CD4-positive, CD25-positive, alpha-beta regulatory T cell (primary cell): ENCODE measurements at regions not wholly inside any gene's neighbourhood (a gene's known extent, or its start where the extent isn't known, plus 50 kb on each side); places are given as distances from the start of the nearest gene placed in this dataset.
"Not testable (repeated sequence)": the region's sequence is repeated elsewhere in the genome, so short reads cannot be mapped to it uniquely, and the experiment has no call there.

Experiments
- ATAC-seq, 2 donors: fragments of 150-1000 bp; cut with Tn5 transposase; one replicate each; pipeline ENCODE4 v1.10.0; 2021; ENCODE audit warnings: low read depth in 2 of 2, moderate number of reproducible peaks in 2 of 2, moderate library complexity in 1 of 2
- DNase-seq, 3 donors: peaks; one replicate each; pipeline versions ENCODE4 v3.0.0 to v3.0.0-alpha.2; 2012 to 2022; ENCODE audit warnings: mixed read lengths in 1 of 3
- H3K27ac ChIP-seq: one replicate; pipeline ENCODE4 v1.7.0; 2013; ENCODE audit warnings: mild to moderate bottlenecking, low read length; ENCODE audit not compliant: insufficient read depth, poor library complexity, severe bottlenecking
- H3K27me3 ChIP-seq: one replicate; pipeline ENCODE4 v1.7.0; 2013; ENCODE audit warnings: low read length; ENCODE audit not compliant: control insufficient read depth, insufficient read depth
- H3K36me3 ChIP-seq: one replicate; pipeline ENCODE4 v1.7.0; 2013; ENCODE audit warnings: mild to moderate bottlenecking, low read length, moderate library complexity; ENCODE audit not compliant: control insufficient read depth, insufficient read depth
- H3K4me1 ChIP-seq: 2 replicates; pipeline ENCODE4 v1.7.0; 2013; ENCODE audit warnings: mild to moderate bottlenecking, low read length; ENCODE audit not compliant: insufficient read depth, control insufficient read depth, poor library complexity, severe bottlenecking
- H3K4me3 ChIP-seq: one replicate; pipeline ENCODE4 v1.7.0; 2013; ENCODE audit warnings: low read depth, mild to moderate bottlenecking, low read length, moderate library complexity
- H3K9me3 ChIP-seq, 2 experiments: 1 replicate in 1 of 2; 2 replicates in 1 of 2; pipeline ENCODE4 v1.7.0; 2013; ENCODE audit warnings: low read length in 2 of 2, mild to moderate bottlenecking in 1 of 2, moderate library complexity in 1 of 2; ENCODE audit not compliant: control insufficient read depth in 2 of 2
- H3K27ac Mint-ChIP-seq, 3 donors: one replicate each; pipeline ENCODE4 v1.8.0; 2020 to 2022; ENCODE audit warnings: mild to moderate bottlenecking in 3 of 3, mixed read lengths in 3 of 3, moderate library complexity in 2 of 3
- H3K27me3 Mint-ChIP-seq: one replicate; pipeline ENCODE4 v1.8.0; 2022; ENCODE audit warnings: mild to moderate bottlenecking, mixed read lengths
- H3K36me3 Mint-ChIP-seq: one replicate; pipeline ENCODE4 v1.8.0; 2020; ENCODE audit warnings: mixed read lengths
- H3K4me1 Mint-ChIP-seq, 4 donors: one replicate each; pipeline ENCODE4 v1.8.0; 2020 to 2022; ENCODE audit warnings: mixed read lengths in 4 of 4, mild to moderate bottlenecking in 1 of 4
- H3K4me3 Mint-ChIP-seq, 4 donors: one replicate each; pipeline ENCODE4 v1.8.0; 2020 to 2022; ENCODE audit warnings: mild to moderate bottlenecking in 4 of 4, mixed read lengths in 4 of 4, moderate library complexity in 3 of 4
- H3K9me3 Mint-ChIP-seq, 7 donors: one replicate each; pipeline ENCODE4 v1.8.0; 2020 to 2022; ENCODE audit warnings: mixed read lengths in 7 of 7, mild to moderate bottlenecking in 3 of 7, moderate library complexity in 2 of 7

- Histone ChIP-seq H3K27me3 (no peaks in the 10 kb centered on the region), H3K9me3 (no peaks in the 10 kb centered on the region), H3K4me1 (no peaks in the 10 kb centered on the region), H3K4me3 (peak overlapping the region; percentile 91), H3K36me3 (no peaks in the 10 kb centered on the region), H3K27ac (peak overlapping the region; percentile 91)
- H3K4me3 Mint-ChIP-seq = peak overlapping the region; percentile 90 to 99 (median 95)
- ATAC-seq = peak; percentile 84 to 85
- no peaks in the 10 kb centered on the region for H3K9me3 Mint-ChIP-seq
- peak; percentile 84 to 93 (median 91) for DNase-seq
- H3K36me3 Mint-ChIP-seq = no peaks in the 10 kb centered on the region
- H3K4me1 Mint-ChIP-seq = peaks cover 0 to 27% (median 9%) of the 10 kb centered on the region in 4 donors
- H3K27ac Mint-ChIP-seq = peak overlapping the region; percentile 97 to 99 (median 97)
- H3K27me3 Mint-ChIP-seq = peaks cover 19% of the 10 kb centered on the region
Observed at GRCh38 chrX:55160685-55161552, 59.2 kb upstream of the PAGE5 start.

GRCh38 chrX:55161581-55161980, 58.6 kb upstream of the PAGE5 start:
- Mint-ChIP-seq H3K36me3 (no peaks in the 10 kb centered on the region), H3K9me3 (no peaks in the 10 kb centered on the region), H3K27me3 (peaks cover 19% of the 10 kb centered on the region), H3K4me1 (peaks cover 0 to 27% (median 9%) of the 10 kb centered on the region in 4 donors), H3K4me3 (peak overlapping the region; percentile 90 to 99 (median 95)), H3K27ac (peak overlapping the region; percentile 97 to 99 (median 97))
- Histone ChIP-seq H3K9me3 (no peaks in the 10 kb centered on the region), H3K36me3 (no peaks in the 10 kb centered on the region), H3K4me1 (no peaks in the 10 kb centered on the region), H3K27ac (peak overlapping the region; percentile 91), H3K27me3 (no peaks in the 10 kb centered on the region), H3K4me3 (no peak overlapping the region)
- no peak for ATAC-seq
- no peak for DNase-seq

GRCh38 chrX:55163171-55163570, 57.0 kb upstream of the PAGE5 start:
- no peaks in the 10 kb centered on the region for H3K9me3 ChIP-seq
- H3K4me3 ChIP-seq = no peak overlapping the region
- ATAC-seq (no peak), DNase-seq (no peak)
- H3K36me3 ChIP-seq = no peaks in the 10 kb centered on the region
- no peaks in the 10 kb centered on the region for H3K9me3 Mint-ChIP-seq
- H3K27me3 Mint-ChIP-seq = peaks cover 19% of the 10 kb centered on the region
- no peak overlapping the region for H3K27ac Mint-ChIP-seq
- no peaks in the 10 kb centered on the region for H3K4me1 ChIP-seq
- H3K27me3 ChIP-seq = no peaks in the 10 kb centered on the region
- no peak overlapping the region for H3K27ac ChIP-seq
- no peaks in the 10 kb centered on the region for H3K36me3 Mint-ChIP-seq
- H3K4me1 Mint-ChIP-seq = peaks cover 0 to 27% (median 9%) of the 10 kb centered on the region in 4 donors
- peak overlapping the region in 2 of 4 donors; percentile 47 to 98 for H3K4me3 Mint-ChIP-seq

- H3K9me3 ChIP-seq, DNase-seq, H3K27ac ChIP-seq, H3K36me3 ChIP-seq, H3K4me3 ChIP-seq, H3K4me1 ChIP-seq, H3K4me3 Mint-ChIP-seq, H3K27ac Mint-ChIP-seq, H3K9me3 Mint-ChIP-seq, H3K27me3 ChIP-seq, H3K36me3 Mint-ChIP-seq, ATAC-seq: not testable (repeated sequence)
- H3K4me1 Mint-ChIP-seq = peaks cover 0 to 17% (median 8%) of the 10 kb centered on the region in 4 donors
- H3K27me3 Mint-ChIP-seq = peaks cover 19% of the 10 kb centered on the region
Observed at GRCh38 chrX:55165026-55165425, 55.1 kb upstream of the PAGE5 start.

- Mint-ChIP-seq H3K36me3 (no peaks in the 10 kb centered on the region), H3K27ac (no peak overlapping the region), H3K4me3 (no peak overlapping the region), H3K9me3 (no peaks in the 10 kb centered on the region), H3K4me1 (no peaks in the 10 kb centered on the region), H3K27me3 (peaks cover 6% of the 10 kb centered on the region)
- DNase-seq = no peak
- Histone ChIP-seq H3K27ac (no peak overlapping the region), H3K4me3 (no peak overlapping the region), H3K27me3 (no peaks in the 10 kb centered on the region), H3K9me3 (no peaks in the 10 kb centered on the region), H3K4me1 (no peaks in the 10 kb centered on the region), H3K36me3 (no peaks in the 10 kb centered on the region)
- ATAC-seq = no peak
Observed at GRCh38 chrX:55167124-55167803, 52.9 kb upstream of the PAGE5 start.

- Histone ChIP-seq H3K27me3 (no peaks in the 10 kb centered on the region), H3K36me3 (no peaks in the 10 kb centered on the region), H3K27ac (no peak overlapping the region), H3K4me1 (no peaks in the 10 kb centered on the region), H3K4me3 (no peak overlapping the region), H3K9me3 (no peaks in the 10 kb centered on the region)
- Mint-ChIP-seq H3K27me3 (peaks cover 6% of the 10 kb centered on the region), H3K9me3 (no peaks in the 10 kb centered on the region), H3K4me1 (no peaks in the 10 kb centered on the region), H3K4me3 (no peak overlapping the region), H3K36me3 (no peaks in the 10 kb centered on the region), H3K27ac (no peak overlapping the region)
- DNase-seq = no peak
- no peak for ATAC-seq
Observed at GRCh38 chrX:55167901-55168300, 52.2 kb upstream of the PAGE5 start.

- ATAC-seq (no peak), DNase-seq (no peak)
- no peaks in the 10 kb centered on the region for H3K4me1 ChIP-seq
- no peak overlapping the region for H3K27ac ChIP-seq
- H3K4me3 ChIP-seq = no peak overlapping the region
- Mint-ChIP-seq H3K27ac (no peak overlapping the region), H3K4me3 (no peak overlapping the region), H3K27me3 (peaks cover 6% of the 10 kb centered on the region), H3K36me3 (no peaks in the 10 kb centered on the region), H3K9me3 (no peaks in the 10 kb centered on the region), H3K4me1 (no peaks in the 10 kb centered on the region)
- no peaks in the 10 kb centered on the region for H3K9me3 ChIP-seq
- H3K36me3 ChIP-seq = no peaks in the 10 kb centered on the region
- no peaks in the 10 kb centered on the region for H3K27me3 ChIP-seq
Observed at GRCh38 chrX:55169782-55170181, 50.4 kb upstream of the PAGE5 start.
